AG04449 (cell line): ENCODE measurements at regions not wholly inside any gene's neighbourhood (a gene's known extent, or its start where the extent isn't known, plus 50 kb on each side); places are given as distances from the start of the nearest gene placed in this dataset.
"Not testable (repeated sequence)": the region's sequence is repeated elsewhere in the genome, so short reads cannot be mapped to it uniquely, and the experiment has no call there.

Source experiments
- CTCF ChIA-PET: fragments of 350-600 bp; formaldehyde crosslinking; extraction: SDS; loops from one replicate; lab custom pipeline; 2021; ENCODE audit warnings: antibody characterized with exemption; lab: Yijun Ruan, JAX
- POLR2A ChIA-PET: fragments of 400-600, 350-600 bp; formaldehyde crosslinking; extraction: SDS; loops from one replicate; lab custom pipeline; 2020; ENCODE audit warnings: antibody characterized with exemption, inconsistent platforms; lab: Yijun Ruan, JAX
- DNase-seq: peaks from one replicate; pipeline ENCODE4 v3.0.0-alpha.2; 2010; ENCODE audit warnings: low read depth, low spot score
- H3K4me3 ChIP-seq: 2 replicates; pipeline ENCODE4 v1.5.1; 2011; ENCODE audit warnings: low read depth, mild to moderate bottlenecking, control low read depth, low read length
- CTCF ChIP-seq: IDR thresholded peaks from one replicate; pipeline ENCODE4 v1.5.1; 2011; ENCODE audit warnings: mild to moderate bottlenecking, moderate library complexity, low read length, control low read depth, inconsistent platforms; ENCODE audit not compliant: insufficient read depth; ENCODE audit errors: missing control alignments

- TF ChIP-seq CTCF, result no peak
- DNase-seq, result no peak
- no peak overlapping the region for H3K4me3 ChIP-seq
- CTCF ChIA-PET, result no interaction called here
- POLR2A ChIA-PET, result no interaction called here
These were observed 1261.7 kb downstream of the ROBO1 start for GRCh38 chr3:78506061-78506460.

- TF ChIP-seq CTCF, result no peak
- POLR2A ChIA-PET, result no interaction called here
- CTCF ChIA-PET, result no interaction called here
- no peak overlapping the region for H3K4me3 ChIP-seq
- DNase-seq, result no peak
These were observed 1261.1 kb downstream of the ROBO1 start for GRCh38 chr3:78506581-78507195.

- ChIA-PET POLR2A (no interaction called here), CTCF (no interaction called here)
- no peak overlapping the region for H3K4me3 ChIP-seq
- DNase-seq, result no peak
- TF ChIP-seq CTCF, result no peak
These were observed 1260.4 kb downstream of the ROBO1 start for GRCh38 chr3:78507196-78507984.

GRCh38 chr3:78511840-78512239, 1256.0 kb downstream of the ROBO1 start:
- H3K4me3 ChIP-seq, result no peak overlapping the region
- ChIA-PET POLR2A (no interaction called here), CTCF (no interaction called here)
- no peak for TF ChIP-seq CTCF
- no peak for DNase-seq

DNA sequence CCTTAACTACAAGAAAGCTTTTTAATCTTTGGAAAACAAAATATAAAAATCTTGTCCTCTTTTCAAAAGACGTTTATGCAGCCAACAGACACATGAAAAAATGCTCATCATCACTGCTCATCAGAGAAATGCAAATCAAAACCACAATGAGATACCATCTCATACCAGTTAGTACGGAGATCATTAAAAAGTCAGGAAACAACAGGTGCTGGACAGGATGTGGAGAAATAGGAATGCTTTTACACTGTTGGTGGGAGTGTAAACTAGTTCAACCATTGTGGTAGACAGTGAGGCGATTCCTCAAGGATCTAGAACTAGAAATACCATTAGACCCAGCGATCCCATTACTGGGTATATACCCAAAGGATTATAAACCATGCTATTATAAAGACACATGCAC, 1255.0 kb downstream of the ROBO1 start:
- H3K4me3 ChIP-seq, DNase-seq, CTCF ChIA-PET, POLR2A ChIA-PET: not testable (repeated sequence)

DNA sequence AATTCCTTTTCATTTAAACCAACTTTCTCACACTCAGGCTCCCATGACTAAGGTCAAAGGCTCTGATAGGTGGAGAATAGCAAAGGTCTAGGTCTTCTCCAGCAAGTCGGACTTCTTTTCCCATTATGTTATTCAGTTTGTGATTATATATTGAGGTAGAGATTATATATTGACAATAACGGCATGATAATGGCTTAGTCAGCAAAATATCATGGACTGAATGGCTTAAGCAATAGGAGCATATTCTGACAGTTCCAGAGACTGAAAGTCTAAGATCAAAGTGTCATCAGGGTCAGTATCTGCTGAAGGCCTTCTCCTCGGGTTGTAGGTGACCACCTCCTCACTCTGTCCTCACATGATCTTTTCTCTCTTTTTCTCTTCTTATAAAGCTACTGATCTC, 1251.4 kb downstream of the ROBO1 start:
- no peak for DNase-seq
- ChIA-PET POLR2A (no interaction called here), CTCF (no interaction called here)
- TF ChIP-seq CTCF, result no peak
- H3K4me3 ChIP-seq, result no peak overlapping the region

DNA sequence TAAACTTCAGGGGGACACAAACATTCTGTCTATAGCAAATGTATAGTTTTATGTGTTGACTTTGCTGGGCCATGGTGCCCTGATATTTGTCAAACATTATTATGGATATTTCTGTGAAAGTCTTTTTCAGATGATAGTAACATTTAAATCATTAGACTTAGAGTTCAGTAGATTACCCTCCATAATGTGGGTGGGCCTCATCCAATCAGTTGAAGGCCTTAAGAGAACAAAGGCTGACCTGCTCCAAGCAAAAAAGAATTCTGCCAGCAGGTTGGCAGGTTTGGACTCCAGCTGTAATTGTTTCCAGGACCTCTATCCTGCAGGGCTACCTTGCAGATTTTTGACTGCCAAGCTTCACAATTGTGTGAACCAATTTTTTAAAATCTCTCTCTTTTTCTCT, 1250.9 kb downstream of the ROBO1 start:
- TF ChIP-seq CTCF, result no peak
- ChIA-PET POLR2A (no interaction called here), CTCF (no interaction called here)
- no peak for DNase-seq
- no peak overlapping the region for H3K4me3 ChIP-seq
